IPS-18a (cell line): ENCODE measurements at regions not wholly inside any gene's neighbourhood (a gene's known extent, or its start where the extent isn't known, plus 50 kb on each side); places are given as distances from the start of the nearest gene placed in this dataset.

ENCODE experiments used
- H3K27ac ChIP-seq: one replicate; pipeline ENCODE4 v1.5.1; 2013; ENCODE audit warnings: low read length
- H3K27me3 ChIP-seq: one replicate; pipeline ENCODE4 v1.6.1; 2013; ENCODE audit warnings: mild to moderate bottlenecking, low read length; ENCODE audit not compliant: control insufficient read depth, insufficient read depth
- H3K36me3 ChIP-seq: one replicate; pipeline ENCODE4 v1.6.1; 2013; ENCODE audit warnings: low read depth, low read length; ENCODE audit not compliant: control insufficient read depth
- H3K4me1 ChIP-seq: one replicate; pipeline ENCODE4 v1.6.1; 2013; ENCODE audit warnings: low read depth, low read length; ENCODE audit not compliant: control insufficient read depth
- H3K4me3 ChIP-seq: one replicate; pipeline ENCODE4 v1.5.1; 2013; ENCODE audit warnings: low read length
- H3K9ac ChIP-seq: one replicate; pipeline ENCODE4 v1.6.1; 2013; ENCODE audit warnings: mild to moderate bottlenecking, low read length, moderate library complexity
- H3K9me3 ChIP-seq: one replicate; pipeline ENCODE4 v1.6.1; 2013; ENCODE audit warnings: low read depth, low read length; ENCODE audit not compliant: control insufficient read depth

DNA sequence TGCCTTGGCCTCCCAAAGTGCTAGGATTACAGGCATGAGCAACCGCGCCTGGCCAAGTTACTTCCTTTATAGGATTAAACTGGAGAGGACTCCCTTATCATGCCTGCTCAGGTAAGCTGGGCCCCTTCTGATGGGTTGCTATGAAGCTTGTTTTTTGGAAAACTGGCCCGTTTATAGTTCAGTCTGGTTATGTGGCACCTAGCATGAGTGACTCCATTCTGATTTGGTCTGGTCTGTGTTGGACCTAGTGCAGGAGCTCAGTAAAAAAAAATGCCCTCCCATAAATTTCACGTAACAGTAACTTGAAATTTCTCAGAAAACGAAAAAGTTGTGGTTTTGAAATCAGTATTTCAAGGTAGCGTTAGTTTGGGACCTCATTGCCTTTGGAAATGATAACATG, 448.4 kb downstream of the HACE1 start:
- no peak overlapping the region for H3K27ac ChIP-seq
- H3K4me1 ChIP-seq: peaks cover 3% of the 10 kb centered on the region
- H3K9me3 ChIP-seq: no peaks in the 10 kb centered on the region
- H3K9ac ChIP-seq: no peak overlapping the region
- H3K4me3 ChIP-seq: no peak overlapping the region
- H3K27me3 ChIP-seq: no peaks in the 10 kb centered on the region
- H3K36me3 ChIP-seq: no peaks in the 10 kb centered on the region

DNA sequence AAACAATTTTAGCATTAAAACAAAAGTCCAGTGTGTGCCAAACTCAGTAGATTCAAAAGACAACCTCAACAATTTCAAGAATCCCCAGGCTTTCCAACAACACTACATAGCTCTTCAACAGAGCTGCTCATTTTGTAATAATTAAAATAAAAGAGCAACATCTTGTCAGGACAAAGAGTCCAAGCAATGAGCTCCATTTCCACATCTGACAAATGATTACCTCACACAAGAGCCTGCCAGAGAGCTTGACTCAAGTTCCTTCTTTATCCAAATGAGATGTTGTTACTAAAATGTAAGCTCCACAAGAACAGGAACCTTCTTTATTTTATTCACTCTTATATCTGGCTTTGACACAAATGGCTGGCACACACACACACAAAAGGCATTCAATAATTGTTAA, 449.8 kb downstream of the HACE1 start:
- Histone ChIP-seq H3K4me1 (peaks cover 3% of the 10 kb centered on the region), H3K36me3 (no peaks in the 10 kb centered on the region), H3K27ac (no peak overlapping the region), H3K4me3 (no peak overlapping the region), H3K9me3 (no peaks in the 10 kb centered on the region), H3K9ac (no peak overlapping the region), H3K27me3 (no peaks in the 10 kb centered on the region)

DNA sequence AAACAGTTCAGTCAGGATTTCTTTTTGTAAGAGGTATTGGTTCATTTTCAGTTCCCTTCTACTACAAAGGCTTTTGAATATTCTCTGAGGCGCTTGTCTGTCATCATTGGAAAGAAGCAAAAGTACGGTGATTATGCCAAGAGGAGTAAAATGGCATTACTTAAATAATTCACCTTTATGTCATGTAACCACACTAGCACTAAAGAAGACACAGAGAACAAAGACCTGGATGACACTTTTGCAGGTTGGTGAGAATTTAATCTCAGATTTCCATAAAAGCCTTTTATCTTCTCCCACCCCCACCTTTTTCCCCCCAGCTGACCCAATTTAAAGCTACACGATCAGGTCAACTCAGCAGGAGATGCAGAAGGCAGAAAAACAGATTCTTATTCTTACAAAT, 451.8 kb downstream of the HACE1 start:
- no peaks in the 10 kb centered on the region for H3K27me3 ChIP-seq
- H3K4me3 ChIP-seq: no peak overlapping the region
- H3K36me3 ChIP-seq: no peaks in the 10 kb centered on the region
- H3K9ac ChIP-seq: no peak overlapping the region
- H3K4me1 ChIP-seq: peaks cover 3% of the 10 kb centered on the region
- no peaks in the 10 kb centered on the region for H3K9me3 ChIP-seq
- H3K27ac ChIP-seq: no peak overlapping the region

DNA sequence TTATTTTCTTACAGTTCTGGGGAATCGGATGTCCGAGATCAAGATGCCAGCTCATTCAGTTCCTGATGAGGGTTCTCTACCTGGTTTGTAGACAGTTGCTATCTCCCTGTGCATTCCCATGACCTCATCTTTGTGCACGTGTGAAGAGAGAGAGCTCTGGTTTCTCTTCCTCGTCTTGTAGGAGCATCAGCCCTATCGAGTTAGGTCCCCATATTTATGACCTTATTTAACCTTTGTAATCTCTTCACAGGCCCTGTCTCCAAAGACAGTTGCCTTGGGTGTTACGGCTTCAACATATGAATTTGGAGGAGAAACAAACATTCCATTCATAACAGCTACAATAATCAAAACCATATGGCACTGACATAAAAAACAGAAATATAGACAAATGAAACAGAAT, 455.3 kb downstream of the HACE1 start:
- H3K9ac ChIP-seq: no peak overlapping the region
- peaks cover 3% of the 10 kb centered on the region for H3K4me1 ChIP-seq
- no peaks in the 10 kb centered on the region for H3K36me3 ChIP-seq
- H3K27me3 ChIP-seq: no peaks in the 10 kb centered on the region
- H3K27ac ChIP-seq: no peak overlapping the region
- no peaks in the 10 kb centered on the region for H3K9me3 ChIP-seq
- H3K4me3 ChIP-seq: no peak overlapping the region

DNA sequence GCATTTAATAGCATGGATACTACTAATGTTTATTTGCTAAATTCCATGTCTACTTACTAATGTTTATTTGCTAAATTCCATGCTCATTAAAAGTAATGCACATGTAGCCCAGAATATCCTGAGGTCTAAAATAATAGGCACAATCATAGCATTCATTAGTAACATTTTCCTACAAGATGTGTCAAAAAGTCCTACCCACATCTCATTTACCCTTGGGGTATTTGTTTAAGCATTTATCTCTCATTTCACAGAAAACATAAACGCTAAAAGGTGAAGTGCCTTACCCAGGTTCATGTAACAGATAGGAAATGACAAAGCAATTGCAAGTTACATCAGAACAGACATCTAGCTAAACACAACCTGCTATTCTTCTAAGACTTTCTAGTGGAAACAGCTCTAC, 457.1 kb downstream of the HACE1 start:
- Histone ChIP-seq H3K4me1 (no peaks in the 10 kb centered on the region), H3K9me3 (no peaks in the 10 kb centered on the region), H3K27me3 (no peaks in the 10 kb centered on the region), H3K36me3 (no peaks in the 10 kb centered on the region), H3K9ac (no peak overlapping the region), H3K4me3 (no peak overlapping the region), H3K27ac (no peak overlapping the region)

DNA sequence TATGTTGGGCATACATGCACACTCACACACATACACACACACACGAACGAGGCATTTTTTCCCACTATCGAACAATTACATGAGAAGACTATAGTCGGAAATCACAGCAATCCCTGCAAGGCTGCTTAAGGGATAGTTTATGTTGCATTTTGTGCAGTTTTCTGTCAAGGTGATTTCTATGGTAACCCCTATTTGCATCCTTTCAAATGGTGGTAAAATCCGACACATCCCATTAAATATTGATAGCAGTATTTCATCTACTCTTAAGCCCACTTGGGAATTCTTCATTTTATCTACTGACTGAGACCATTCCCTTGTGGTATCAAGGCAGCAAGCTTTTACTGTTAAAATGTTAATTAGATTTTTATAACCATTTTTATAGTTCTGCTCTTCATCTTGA, 457.8 kb downstream of the HACE1 start:
- Histone ChIP-seq H3K4me3 (no peak overlapping the region), H3K36me3 (no peaks in the 10 kb centered on the region), H3K9me3 (no peaks in the 10 kb centered on the region), H3K4me1 (no peaks in the 10 kb centered on the region), H3K27me3 (no peaks in the 10 kb centered on the region), H3K27ac (no peak overlapping the region), H3K9ac (no peak overlapping the region)

DNA sequence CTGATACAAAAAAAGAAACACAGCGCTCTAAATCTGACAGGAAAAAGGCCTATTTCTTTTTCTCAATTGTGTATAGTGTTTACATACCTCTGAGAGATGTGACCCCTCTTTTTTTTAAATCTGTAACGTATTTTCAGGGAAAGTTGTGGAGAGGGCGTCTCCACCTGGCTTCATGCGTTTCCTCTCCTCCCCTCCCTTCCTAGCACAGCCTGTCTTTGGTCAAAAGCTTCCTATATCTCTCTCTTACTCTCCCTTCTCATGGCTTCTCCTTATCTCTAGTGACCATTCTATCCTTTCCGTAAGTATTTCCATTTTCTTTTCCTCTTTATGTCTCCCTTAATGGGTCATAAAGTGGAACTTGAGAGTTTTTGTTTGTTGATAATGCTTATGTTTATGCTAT, 458.9 kb downstream of the HACE1 start:
- H3K4me3 ChIP-seq: no peak overlapping the region
- H3K4me1 ChIP-seq: no peaks in the 10 kb centered on the region
- H3K9me3 ChIP-seq: no peaks in the 10 kb centered on the region
- no peak overlapping the region for H3K9ac ChIP-seq
- no peaks in the 10 kb centered on the region for H3K27me3 ChIP-seq
- no peaks in the 10 kb centered on the region for H3K36me3 ChIP-seq
- no peak overlapping the region for H3K27ac ChIP-seq

DNA sequence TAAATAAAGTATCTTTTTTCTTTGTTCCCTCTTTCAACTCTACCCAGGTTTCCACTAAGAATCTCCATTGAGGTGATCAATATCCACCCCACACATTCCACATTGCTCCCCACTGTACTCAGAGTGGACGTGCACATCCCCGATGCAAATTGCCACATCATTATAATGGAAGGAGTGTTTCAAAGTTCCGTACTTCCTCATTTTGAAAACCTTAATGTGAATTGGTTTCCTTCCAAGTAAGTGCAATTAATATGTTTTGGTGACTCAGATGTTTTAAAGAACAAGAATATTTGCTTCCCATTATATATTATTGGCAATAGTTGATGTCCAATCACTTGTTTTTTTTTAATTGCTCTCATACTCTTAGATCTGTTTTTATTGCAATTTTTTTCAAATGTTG, 463.6 kb downstream of the HACE1 start:
- Histone ChIP-seq H3K4me3 (no peak overlapping the region), H3K9ac (no peak overlapping the region), H3K9me3 (no peaks in the 10 kb centered on the region), H3K27ac (no peak overlapping the region), H3K4me1 (no peaks in the 10 kb centered on the region), H3K36me3 (no peaks in the 10 kb centered on the region), H3K27me3 (no peaks in the 10 kb centered on the region)

DNA sequence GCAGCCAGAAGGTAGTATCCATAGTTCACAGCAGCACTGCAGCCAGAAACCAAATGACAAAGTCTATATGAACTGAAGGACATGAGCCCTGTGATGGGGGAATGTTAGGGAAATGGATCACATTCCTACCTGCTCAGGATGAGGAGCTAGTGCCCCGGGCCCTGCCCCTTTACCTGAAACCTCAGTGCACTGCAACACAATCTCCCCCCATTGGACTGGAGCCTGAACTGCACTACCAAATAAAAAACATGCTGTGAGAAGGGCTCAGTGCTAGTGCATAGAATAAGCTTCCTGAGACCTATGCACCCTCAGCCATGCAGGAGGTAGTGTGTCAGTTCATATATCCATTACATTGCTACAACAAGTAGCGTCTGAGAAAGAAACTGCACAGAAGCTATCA, 477.8 kb downstream of the HACE1 start:
- no peak overlapping the region for H3K9ac ChIP-seq
- no peak overlapping the region for H3K4me3 ChIP-seq
- H3K27me3 ChIP-seq: no peaks in the 10 kb centered on the region
- H3K9me3 ChIP-seq: no peaks in the 10 kb centered on the region
- no peak overlapping the region for H3K27ac ChIP-seq
- no peaks in the 10 kb centered on the region for H3K36me3 ChIP-seq
- no peaks in the 10 kb centered on the region for H3K4me1 ChIP-seq

DNA sequence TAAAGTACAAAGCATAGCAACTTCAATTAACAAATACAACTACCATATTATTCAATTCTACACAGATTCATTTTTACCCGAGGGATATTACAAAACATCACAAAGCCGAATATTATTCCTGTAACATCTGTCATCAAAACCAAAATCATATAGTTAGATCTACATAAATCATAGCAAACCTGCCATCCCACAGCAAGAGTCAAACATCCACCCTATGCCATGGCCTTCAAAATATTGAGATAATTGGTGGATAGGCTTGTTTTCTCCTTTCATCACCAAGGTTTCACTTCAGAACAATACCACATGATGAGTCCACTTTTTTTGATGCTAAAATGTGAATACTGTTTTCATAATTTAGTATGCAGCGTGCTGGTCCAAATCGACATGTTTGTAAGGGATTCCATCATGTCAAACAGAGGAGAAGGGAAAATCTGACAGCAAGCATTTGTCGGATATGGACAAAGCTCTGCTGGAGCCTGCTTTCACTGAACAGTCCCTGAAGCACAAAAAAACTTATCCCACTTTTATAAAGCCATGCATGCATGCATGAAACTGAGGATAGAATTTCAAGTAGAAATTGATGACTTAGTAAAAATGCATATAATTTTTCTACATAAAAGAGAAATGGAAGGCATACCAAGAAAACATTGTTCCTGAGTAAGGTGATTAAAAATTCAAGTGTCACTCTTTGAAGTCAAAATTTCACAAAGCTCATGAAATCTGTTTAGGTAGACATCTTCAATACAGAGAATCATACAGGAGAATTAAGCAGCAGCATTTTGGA, 494.1 kb downstream of the HACE1 start:
- Histone ChIP-seq H3K27me3 (no peaks in the 10 kb centered on the region), H3K9ac (no peak overlapping the region), H3K27ac (no peak overlapping the region), H3K9me3 (no peaks in the 10 kb centered on the region), H3K4me3 (no peak overlapping the region), H3K36me3 (no peaks in the 10 kb centered on the region), H3K4me1 (no peaks in the 10 kb centered on the region)

DNA sequence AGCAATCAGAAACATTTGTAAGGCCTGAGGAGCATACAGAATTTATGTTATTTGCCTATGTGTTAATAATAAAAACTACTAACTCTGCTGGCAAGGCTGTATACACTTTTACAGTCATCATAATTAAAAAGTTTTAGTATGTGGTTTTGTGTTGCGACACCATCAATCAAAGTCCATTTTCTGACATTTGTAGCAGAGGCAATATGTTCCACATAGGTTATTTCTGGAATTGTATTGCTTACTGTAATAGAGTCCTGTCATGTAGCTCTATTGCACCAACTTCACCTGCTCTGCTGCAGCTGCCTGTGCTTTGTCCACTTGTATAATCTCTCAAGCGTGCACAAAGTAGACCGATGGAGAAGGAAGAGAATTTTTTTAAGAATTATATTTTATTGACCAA, 501.8 kb downstream of the HACE1 start:
- Histone ChIP-seq H3K4me3 (no peak overlapping the region), H3K9me3 (no peaks in the 10 kb centered on the region), H3K27ac (no peak overlapping the region), H3K4me1 (no peaks in the 10 kb centered on the region), H3K9ac (no peak overlapping the region), H3K27me3 (no peaks in the 10 kb centered on the region), H3K36me3 (no peaks in the 10 kb centered on the region)

DNA sequence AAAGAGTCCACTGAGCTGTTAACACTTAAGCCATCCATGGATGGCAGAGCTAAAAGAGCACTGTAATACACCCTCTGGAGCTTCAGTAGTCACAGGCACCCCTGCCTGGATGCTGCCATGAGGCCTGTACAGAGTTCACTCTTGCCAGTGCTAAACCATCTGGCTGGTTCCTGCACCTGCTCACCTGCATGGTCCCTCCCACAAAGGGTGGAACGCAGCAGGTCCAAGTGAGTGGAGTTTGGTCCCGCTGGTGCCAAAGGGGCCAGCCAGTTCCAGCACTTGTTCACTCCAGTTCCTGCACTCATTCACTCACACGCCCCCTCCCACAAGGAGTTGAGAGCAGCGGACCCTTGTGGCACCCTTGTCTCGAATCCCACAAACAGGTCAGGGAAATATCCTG, 503.5 kb downstream of the HACE1 start:
- H3K36me3 ChIP-seq: no peaks in the 10 kb centered on the region
- H3K9ac ChIP-seq: no peak overlapping the region
- H3K27me3 ChIP-seq: no peaks in the 10 kb centered on the region
- no peak overlapping the region for H3K27ac ChIP-seq
- no peaks in the 10 kb centered on the region for H3K9me3 ChIP-seq
- no peak overlapping the region for H3K4me3 ChIP-seq
- no peaks in the 10 kb centered on the region for H3K4me1 ChIP-seq
